ENCODE measurements at regions not wholly inside any gene's neighbourhood (a gene's known extent, or its start where the extent isn't known, plus 50 kb on each side); places are given as distances from the start of the nearest gene placed in this dataset.

GRCh38 chr1:232538224-232538942 lies 91.5 kb downstream of the SIPA1L2 start:
- H3K9me3 ChIP-seq (ENCODE audit: low read depth) = no peaks in the 10 kb centered on the region
- H3K27ac ChIP-seq = no peak overlapping the region
- H3K27me3 ChIP-seq = no peaks in the 10 kb centered on the region
- TF ChIP-seq, protein P1, sequence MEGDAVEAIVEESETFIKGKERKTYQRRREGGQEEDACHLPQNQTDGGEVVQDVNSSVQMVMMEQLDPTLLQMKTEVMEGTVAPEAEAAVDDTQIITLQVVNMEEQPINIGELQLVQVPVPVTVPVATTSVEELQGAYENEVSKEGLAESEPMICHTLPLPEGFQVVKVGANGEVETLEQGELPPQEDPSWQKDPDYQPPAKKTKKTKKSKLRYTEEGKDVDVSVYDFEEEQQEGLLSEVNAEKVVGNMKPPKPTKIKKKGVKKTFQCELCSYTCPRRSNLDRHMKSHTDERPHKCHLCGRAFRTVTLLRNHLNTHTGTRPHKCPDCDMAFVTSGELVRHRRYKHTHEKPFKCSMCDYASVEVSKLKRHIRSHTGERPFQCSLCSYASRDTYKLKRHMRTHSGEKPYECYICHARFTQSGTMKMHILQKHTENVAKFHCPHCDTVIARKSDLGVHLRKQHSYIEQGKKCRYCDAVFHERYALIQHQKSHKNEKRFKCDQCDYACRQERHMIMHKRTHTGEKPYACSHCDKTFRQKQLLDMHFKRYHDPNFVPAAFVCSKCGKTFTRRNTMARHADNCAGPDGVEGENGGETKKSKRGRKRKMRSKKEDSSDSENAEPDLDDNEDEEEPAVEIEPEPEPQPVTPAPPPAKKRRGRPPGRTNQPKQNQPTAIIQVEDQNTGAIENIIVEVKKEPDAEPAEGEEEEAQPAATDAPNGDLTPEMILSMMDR (IDR thresholded peaks at IDR 0.05; ENCODE audit: low read depth, low read length) = no peak
- H3K4me3 ChIP-seq = no peak overlapping the region
- no peaks in the 10 kb centered on the region for H3K36me3 ChIP-seq
- H3K4me1 ChIP-seq (ENCODE audit: low read depth) = peaks cover 25% of the 10 kb centered on the region
- peak; percentile 21 to 49 for DNase-seq (ENCODE audit: low read depth in 1 of 2, low spot score in 1 of 2)

DNA sequence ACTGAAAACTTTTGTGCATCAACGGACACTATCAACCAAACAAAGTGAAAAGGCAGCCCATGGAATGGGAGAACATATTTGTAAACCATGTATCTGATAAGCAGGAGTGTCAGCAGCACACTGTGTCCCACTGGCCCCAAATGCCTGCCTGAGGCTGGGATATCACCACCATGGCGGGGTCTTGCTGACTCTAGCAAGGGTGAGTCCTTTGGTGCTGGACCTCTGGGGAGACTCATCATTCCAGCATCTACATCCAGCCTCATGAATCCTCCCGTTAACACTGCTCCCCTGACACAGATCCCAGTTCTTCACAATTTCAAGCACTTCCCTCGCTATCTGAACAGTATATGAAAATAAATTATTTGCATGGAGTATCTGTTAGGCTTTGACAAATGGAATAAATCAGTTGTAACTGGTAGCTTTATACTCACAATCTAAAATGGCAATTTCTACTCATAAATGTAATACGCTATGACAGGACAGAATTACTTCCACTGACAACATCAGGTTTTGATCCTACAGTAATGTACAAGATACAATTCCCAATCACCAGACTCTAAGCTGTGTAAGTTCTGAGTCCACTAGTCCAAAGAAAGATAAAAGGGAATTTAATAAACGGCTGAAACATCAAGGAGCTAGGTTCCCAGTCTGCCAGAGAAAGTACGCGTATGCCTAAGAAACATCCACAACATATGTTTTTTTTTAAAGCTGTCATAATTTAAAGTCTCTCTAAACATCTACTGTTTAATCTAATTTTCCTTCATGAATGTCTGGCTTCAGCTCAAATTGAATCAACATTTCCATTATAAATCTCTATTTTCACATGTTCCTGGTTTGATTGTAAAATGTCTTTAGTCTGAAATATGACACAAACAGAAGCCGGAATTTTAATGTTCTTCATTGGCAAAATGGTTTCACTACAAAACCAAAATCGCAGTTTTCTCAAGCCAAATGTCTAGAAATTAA lies 95.1 kb downstream of the SIPA1L2 start:
- H3K27ac ChIP-seq = no peak overlapping the region
- TF ChIP-seq, protein P1 (IDR thresholded peaks at IDR 0.05; ENCODE audit: low read depth, low read length) = no peak

DNA sequence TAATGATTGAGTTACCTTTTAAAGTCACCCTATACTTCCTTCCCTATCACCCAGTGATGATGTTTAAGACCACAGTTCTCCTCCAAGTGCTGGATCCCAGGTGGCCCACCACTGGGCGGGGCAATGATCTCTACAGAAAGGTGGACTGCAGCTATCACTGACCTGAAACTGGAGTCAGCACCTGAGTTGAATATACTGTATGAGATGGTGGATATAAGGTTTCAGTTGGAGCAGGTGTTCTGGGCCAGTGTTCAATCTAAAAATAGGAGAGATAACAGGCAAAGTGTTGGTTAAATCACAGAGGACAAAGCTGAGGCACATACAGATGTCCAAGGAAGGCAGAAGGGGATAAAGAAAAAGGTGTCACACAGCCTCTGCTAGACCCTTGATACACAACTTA lies 96.6 kb downstream of the SIPA1L2 start:
- Histone ChIP-seq H3K36me3 (peaks cover 4% of the 10 kb centered on the region), H3K4me3 (no peak overlapping the region), H3K27ac (no peak overlapping the region), H3K4me1 (ENCODE audit: low read depth) (peaks cover 10% of the 10 kb centered on the region), H3K9me3 (ENCODE audit: low read depth) (no peaks in the 10 kb centered on the region), H3K27me3 (no peaks in the 10 kb centered on the region)
- TF ChIP-seq, protein P1 (IDR thresholded peaks at IDR 0.05; ENCODE audit: low read depth, low read length) = no peak
- DNase-seq (ENCODE audit: low read depth in 1 of 2, low spot score in 1 of 2) = no peak

More for the DNA sequence above, 95.1 kb downstream of the SIPA1L2 start:
- peaks cover 20% of the 10 kb centered on the region for H3K4me1 ChIP-seq (ENCODE audit: low read depth)
- no peaks in the 10 kb centered on the region for H3K27me3 ChIP-seq
- H3K9me3 ChIP-seq (ENCODE audit: low read depth) = no peaks in the 10 kb centered on the region
- DNase-seq (ENCODE audit: low read depth in 1 of 2, low spot score in 1 of 2) = no peak
- no peak overlapping the region for H3K4me3 ChIP-seq
- peaks cover 4% of the 10 kb centered on the region for H3K36me3 ChIP-seq

- no peak overlapping the region for H3K27ac ChIP-seq
- no peak for DNase-seq (ENCODE audit: low read depth in 1 of 2, low spot score in 1 of 2)
- TF ChIP-seq, protein P1 (IDR thresholded peaks at IDR 0.05; ENCODE audit: low read depth, low read length) = no peak
- H3K27me3 ChIP-seq = no peaks in the 10 kb centered on the region
- H3K4me3 ChIP-seq = no peak overlapping the region
- H3K9me3 ChIP-seq (ENCODE audit: low read depth) = no peaks in the 10 kb centered on the region
- H3K36me3 ChIP-seq = peaks cover 4% of the 10 kb centered on the region
- H3K4me1 ChIP-seq (ENCODE audit: low read depth) = peaks cover 9% of the 10 kb centered on the region
Observed at GRCh38 chr1:232532901-232533300, 97.0 kb downstream of the SIPA1L2 start.

DNA sequence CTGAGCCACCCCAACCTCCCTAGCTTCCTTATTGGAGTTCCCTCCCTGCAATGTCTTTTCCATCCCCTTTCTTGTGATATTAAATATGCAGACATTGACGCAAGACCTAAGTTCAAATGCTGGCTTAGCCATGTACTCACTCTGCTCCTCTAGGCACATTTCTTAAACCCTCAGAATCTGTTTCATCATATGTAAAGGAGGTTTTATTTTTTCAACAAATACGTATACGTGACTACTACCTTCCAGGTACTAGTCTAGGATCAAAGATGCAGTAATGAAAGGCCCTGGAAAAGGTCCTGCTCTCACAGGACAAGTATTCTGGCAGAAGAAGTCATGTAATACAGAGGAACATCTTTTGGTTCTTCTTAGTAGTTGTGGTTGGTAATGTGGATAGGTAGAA lies 98.6 kb downstream of the SIPA1L2 start:
- peaks cover 4% of the 10 kb centered on the region for H3K36me3 ChIP-seq
- DNase-seq (ENCODE audit: low read depth in 1 of 2, low spot score in 1 of 2) = no peak
- no peak overlapping the region for H3K4me3 ChIP-seq
- H3K27ac ChIP-seq = no peak overlapping the region
- H3K27me3 ChIP-seq = no peaks in the 10 kb centered on the region
- TF ChIP-seq, protein P1 (IDR thresholded peaks at IDR 0.05; ENCODE audit: low read depth, low read length) = no peak
- no peaks in the 10 kb centered on the region for H3K9me3 ChIP-seq (ENCODE audit: low read depth)
- peaks cover 14% of the 10 kb centered on the region for H3K4me1 ChIP-seq (ENCODE audit: low read depth)

All from cardiac muscle cell (in vitro differentiated cells and primary cell).